ENCODE measurements at regions not wholly inside any gene's neighbourhood (a gene's known extent, or its start where the extent isn't known, plus 50 kb on each side); places are given as distances from the start of the nearest gene placed in this dataset.

DNA sequence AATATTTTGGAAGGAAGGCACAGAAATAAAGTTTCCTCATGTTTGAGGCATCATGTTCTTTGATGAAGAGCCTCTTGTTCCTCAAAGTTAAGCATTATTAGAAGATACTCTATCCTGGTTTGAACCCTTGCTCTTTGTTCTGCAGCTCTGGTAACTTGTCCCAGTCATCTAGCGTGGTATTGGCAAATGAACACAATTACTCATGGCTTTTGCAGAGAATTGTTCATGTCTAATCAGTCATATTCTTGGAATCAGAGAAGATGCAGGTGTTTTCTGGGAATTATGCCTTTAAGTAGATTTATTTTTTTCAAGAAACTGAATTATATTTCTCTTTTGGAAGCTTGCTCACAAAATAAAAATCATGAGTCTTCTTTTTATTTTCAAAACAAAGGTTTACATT is 52.9 kb upstream of the HPGDS start:
- no peaks in the 10 kb centered on the region for H3K9me3 ChIP-seq
- H3K27ac ChIP-seq, result no peak overlapping the region
- WGBS, 5 donors, result 76 to 98% (median 88%) methylated on average over 1 of the region's 1 CpG
- intact Hi-C loops (cut with DNase I; ENCODE audit: low total_unique reads), result loop anchor here (10.0 kb wide), 1 partner anchor 91 kb away; no protein-coding TSS in a partner anchor
- no peaks in the 10 kb centered on the region for H3K36me3 ChIP-seq
- no peak for DNase-seq
- TF ChIP-seq POLR2AphosphoS5 (IDR thresholded peaks at IDR 0.05), result no peak
- TF ChIP-seq, protein P1, sequence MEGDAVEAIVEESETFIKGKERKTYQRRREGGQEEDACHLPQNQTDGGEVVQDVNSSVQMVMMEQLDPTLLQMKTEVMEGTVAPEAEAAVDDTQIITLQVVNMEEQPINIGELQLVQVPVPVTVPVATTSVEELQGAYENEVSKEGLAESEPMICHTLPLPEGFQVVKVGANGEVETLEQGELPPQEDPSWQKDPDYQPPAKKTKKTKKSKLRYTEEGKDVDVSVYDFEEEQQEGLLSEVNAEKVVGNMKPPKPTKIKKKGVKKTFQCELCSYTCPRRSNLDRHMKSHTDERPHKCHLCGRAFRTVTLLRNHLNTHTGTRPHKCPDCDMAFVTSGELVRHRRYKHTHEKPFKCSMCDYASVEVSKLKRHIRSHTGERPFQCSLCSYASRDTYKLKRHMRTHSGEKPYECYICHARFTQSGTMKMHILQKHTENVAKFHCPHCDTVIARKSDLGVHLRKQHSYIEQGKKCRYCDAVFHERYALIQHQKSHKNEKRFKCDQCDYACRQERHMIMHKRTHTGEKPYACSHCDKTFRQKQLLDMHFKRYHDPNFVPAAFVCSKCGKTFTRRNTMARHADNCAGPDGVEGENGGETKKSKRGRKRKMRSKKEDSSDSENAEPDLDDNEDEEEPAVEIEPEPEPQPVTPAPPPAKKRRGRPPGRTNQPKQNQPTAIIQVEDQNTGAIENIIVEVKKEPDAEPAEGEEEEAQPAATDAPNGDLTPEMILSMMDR (IDR thresholded peaks at IDR 0.05 in 8 of 11, conservative IDR thresholded peaks at IDR 0.05 in 3 of 11), result no peak
- H3K27me3 ChIP-seq (replicated peaks in 1 of 7), result no peaks in the 10 kb centered on the region
- H3K4me3 ChIP-seq, result no peak overlapping the region
- H3K4me1 ChIP-seq, result no peaks in the 10 kb centered on the region

DNA sequence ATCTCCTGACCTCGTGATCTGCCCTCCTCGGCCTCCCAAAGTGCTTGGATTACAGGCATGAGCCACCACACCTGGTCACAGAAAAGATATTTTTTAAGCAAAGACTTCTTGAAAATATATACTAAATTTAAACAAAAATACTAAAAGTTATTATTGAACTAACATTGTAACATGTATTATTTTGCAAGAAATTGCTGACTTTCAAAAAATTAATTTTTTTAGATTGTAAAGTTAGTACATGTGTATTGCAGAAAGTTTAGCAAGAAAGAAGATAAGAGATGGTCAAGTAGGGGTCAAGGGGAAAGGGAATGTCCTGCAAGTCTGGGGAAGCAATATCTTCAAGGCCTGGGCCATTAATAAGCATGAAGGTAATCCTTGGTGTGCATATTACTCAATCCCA is 54.3 kb upstream of the HPGDS start:
- TF ChIP-seq, protein P1 (IDR thresholded peaks at IDR 0.05 in 8 of 11, conservative IDR thresholded peaks at IDR 0.05 in 3 of 11), result no peak
- TF ChIP-seq POLR2A (IDR thresholded peaks at IDR 0.05) (no peak), POLR2AphosphoS5 (IDR thresholded peaks at IDR 0.05) (no peak)
- Histone ChIP-seq H3K4me1 (no peaks in the 10 kb centered on the region), H3K4me3 (no peak overlapping the region), H3K36me3 (no peaks in the 10 kb centered on the region), H3K27me3 (replicated peaks in 1 of 7) (no peaks in the 10 kb centered on the region), H3K9me3 (no peaks in the 10 kb centered on the region), H3K27ac (no peak overlapping the region)
- WGBS, 5 donors, result 83 to 100% (median 91%) methylated on average over 2 of the region's 2 CpGs
- DNase-seq, result no peak
- intact Hi-C loops (cut with DNase I; ENCODE audit: low total_unique reads), result loop anchor here (10.0 kb wide), 1 partner anchor 92 kb away; no protein-coding TSS in a partner anchor

DNA sequence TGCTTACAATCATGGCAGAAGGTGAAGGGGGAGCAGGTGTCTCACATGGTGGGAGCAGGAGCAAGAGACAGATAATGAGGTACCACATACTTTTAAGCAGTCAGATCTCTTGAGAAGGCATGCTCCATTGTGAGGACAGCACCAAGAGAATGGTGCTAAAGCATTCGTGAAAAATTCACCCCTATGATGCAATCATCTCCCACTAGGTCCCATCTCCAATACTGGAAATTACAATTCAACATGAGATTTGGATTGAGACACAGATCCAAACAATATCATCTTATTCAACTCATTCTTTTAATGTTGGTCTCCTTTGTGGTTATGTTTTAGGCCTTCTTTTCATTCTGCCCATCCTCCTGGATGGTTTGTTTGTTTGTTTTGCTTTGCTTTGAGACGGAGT is 54.1 kb upstream of the PDLIM5 start:
- Histone ChIP-seq H3K27me3 (replicated peaks in 1 of 7) (no peaks in the 10 kb centered on the region), H3K4me1 (no peaks in the 10 kb centered on the region), H3K9me3 (peaks cover 0 to 3% (median 0%) of the 10 kb centered on the region in 8 donors), H3K27ac (no peak overlapping the region), H3K36me3 (no peaks in the 10 kb centered on the region), H3K4me3 (no peak overlapping the region)
- 69 to 94% (median 79%) methylated on average over 2 of the region's 2 CpGs for WGBS, 5 donors
- intact Hi-C loops (cut with DNase I; ENCODE audit: low total_unique reads), result loop anchor here (10.0 kb wide), 1 partner anchor 93 kb away; no protein-coding TSS in a partner anchor
- no peak for DNase-seq
- no peak for TF ChIP-seq POLR2AphosphoS5 (IDR thresholded peaks at IDR 0.05)
- no peak for TF ChIP-seq POLR2A (IDR thresholded peaks at IDR 0.05)
- TF ChIP-seq, protein P1 (IDR thresholded peaks at IDR 0.05 in 8 of 11, conservative IDR thresholded peaks at IDR 0.05 in 3 of 11), result no peak

DNA sequence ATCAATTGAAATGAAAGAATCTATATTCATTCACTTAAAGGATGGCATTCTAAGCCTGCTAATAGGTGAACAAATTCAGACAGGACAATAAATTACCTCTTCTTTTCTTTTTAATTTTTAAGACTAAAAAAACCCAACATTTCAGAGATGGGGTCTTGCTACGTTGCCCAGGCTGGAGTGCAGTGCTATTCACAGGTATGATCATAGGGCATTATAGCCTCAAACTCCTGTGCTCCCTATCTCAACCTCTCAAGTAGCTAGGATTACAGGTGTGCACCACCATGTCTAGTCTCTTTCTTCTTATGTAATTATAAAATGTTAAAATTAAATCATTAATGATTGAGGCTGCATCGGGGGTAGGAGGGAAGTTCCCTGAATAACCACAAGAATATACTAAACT is 52.5 kb upstream of the PDLIM5 start:
- Histone ChIP-seq H3K36me3 (no peaks in the 10 kb centered on the region), H3K27ac (no peak overlapping the region), H3K27me3 (replicated peaks in 1 of 7) (no peaks in the 10 kb centered on the region), H3K9me3 (peaks cover 0 to 3% (median 0%) of the 10 kb centered on the region in 8 donors), H3K4me3 (no peak overlapping the region), H3K4me1 (no peaks in the 10 kb centered on the region)
- intact Hi-C loops (cut with DNase I; ENCODE audit: low total_unique reads), result loop anchor here (10.0 kb wide), 1 partner anchor 94 kb away; no protein-coding TSS in a partner anchor
- no peak for DNase-seq
- 70 to 83% (median 73%) methylated on average over 2 of the region's 2 CpGs for WGBS, 5 donors
- TF ChIP-seq POLR2A (IDR thresholded peaks at IDR 0.05), result no peak
- TF ChIP-seq, protein P1 (IDR thresholded peaks at IDR 0.05 in 8 of 11, conservative IDR thresholded peaks at IDR 0.05 in 3 of 11), result no peak
- no peak for TF ChIP-seq POLR2AphosphoS5 (IDR thresholded peaks at IDR 0.05)

Data from spleen (tissue), 11 donors.